ENCODE measurements at regions not wholly inside any gene's neighbourhood (a gene's known extent, or its start where the extent isn't known, plus 50 kb on each side); places are given as distances from the start of the nearest gene placed in this dataset.

- TF ChIP-seq POLR2AphosphoS5 (IDR thresholded peaks at IDR 0.05), result no peak
- TF ChIP-seq CTCF (IDR thresholded peaks at IDR 0.05), result no peak
These were observed 63.4 kb upstream of the SLC35C1 start for GRCh38 chr11:45741582-45741981.
